ENCODE measurements at regions not wholly inside any gene's neighbourhood (a gene's known extent, or its start where the extent isn't known, plus 50 kb on each side); places are given as distances from the start of the nearest gene placed in this dataset.

GRCh38 chr4:37503261-37503660 is 182.9 kb downstream of the RELL1 start:
- no peak overlapping the region for H3K4me3 ChIP-seq (ENCODE audit: low read depth, low read length)
- TF ChIP-seq CTCF (IDR thresholded peaks at IDR 0.05; ENCODE audit: insufficient read depth, low read depth, low read length): no peak
- DNase-seq (ENCODE audit: low read depth): no peak

- no peak for DNase-seq (ENCODE audit: low read depth)
- H3K4me3 ChIP-seq (ENCODE audit: low read depth, low read length): no peak overlapping the region
- TF ChIP-seq CTCF (IDR thresholded peaks at IDR 0.05; ENCODE audit: insufficient read depth, low read depth, low read length): no peak
Observed at GRCh38 chr4:37502070-37502469, 184.1 kb downstream of the RELL1 start.

Data from fibroblast of villous mesenchyme (primary cell).